SK-N-SH (cell line): ENCODE measurements at regions not wholly inside any gene's neighbourhood (a gene's known extent, or its start where the extent isn't known, plus 50 kb on each side); places are given as distances from the start of the nearest gene placed in this dataset.

Experiments
- CTCF ChIA-PET: fragments of 300-600, 350-600 bp; formaldehyde crosslinking; extraction: SDS; loops from one replicate; lab custom pipeline; 2021; lab: Yijun Ruan, JAX
- POLR2A ChIA-PET: fragments of 350-600 bp; sonication (Branson Sonifier 250); formaldehyde crosslinking; extraction: SDS; loops from one replicate; lab custom pipeline; 2020; ENCODE audit warnings: antibody characterized with exemption, inconsistent platforms; lab: Yijun Ruan, JAX
- DNase-seq: peaks from one replicate; pipeline ENCODE4 v3.0.0; 2012
- H2AFZ ChIP-seq: fragments of 200-600 bp; sonication (generic); 2 replicates; pipeline ENCODE4 v1.8.1; 2016; ENCODE audit warnings: antibody characterized with exemption, mild to moderate bottlenecking, low read depth
- H3F3A ChIP-seq: fragments of 200-600 bp; sonication (generic); replicated peaks from 2 replicates; pipeline ENCODE3; 2016; ENCODE audit warnings: antibody characterized with exemption, mild to moderate bottlenecking; ENCODE audit not compliant: insufficient read depth
- H3K27ac ChIP-seq, 2 experiments: fragments of 200-500 bp in 1 of 2; fragments of 200-600 bp in 1 of 2; sonication (Bioruptor generic) in 1 of 2; sonication (generic), shearing (Covaris generic) in 1 of 2; 2 replicates each; pipeline versions ENCODE4 v1.5.1 to v1.6.1; 2014 to 2016; ENCODE audit warnings: low read depth in 2 of 2, inconsistent platforms in 1 of 2, low read length in 1 of 2, mild to moderate bottlenecking in 1 of 2, mixed read lengths in 1 of 2
- H3K27me3 ChIP-seq: fragments of 200-600 bp; sonication (generic), shearing (Covaris generic); 2 replicates; pipeline ENCODE4 v1.6.1; 2016; ENCODE audit warnings: mixed run types; ENCODE audit not compliant: insufficient read depth
- H3K36me3 ChIP-seq, 2 experiments: fragments of 200-500 bp in 1 of 2; fragments of 200-600 bp in 1 of 2; sonication (Bioruptor generic) in 1 of 2; sonication (generic) in 1 of 2; replicated peaks in 1 of 2; 2 replicates each; pipeline versions ENCODE3 to v1.5.1; 2014 to 2016; ENCODE audit warnings: low read length in 1 of 2, mild to moderate bottlenecking in 1 of 2; ENCODE audit not compliant: insufficient read depth in 2 of 2, control insufficient read depth in 1 of 2
- H3K4me1 ChIP-seq, 2 experiments: fragments of 200-500 bp in 1 of 2; fragments of 200-600 bp in 1 of 2; sonication (Bioruptor generic) in 1 of 2; sonication (generic), shearing (Covaris generic) in 1 of 2; 2 replicates each; pipeline versions ENCODE4 v1.5.1 to v1.6.1; 2014 to 2016; ENCODE audit warnings: low read depth in 1 of 2, low read length in 1 of 2, mixed run types in 1 of 2; ENCODE audit not compliant: insufficient read depth in 2 of 2, control insufficient read depth in 1 of 2
- H3K4me2 ChIP-seq: fragments of 200-600 bp; sonication (generic), shearing (Covaris generic); 2 replicates; pipeline ENCODE4 v1.6.1; 2017; ENCODE audit warnings: mixed run types
- H3K4me3 ChIP-seq, 2 experiments: fragments of 200-500 bp in 1 of 2; fragments of 200-600 bp in 1 of 2; sonication (Bioruptor generic) in 1 of 2; sonication (generic), shearing (Covaris generic) in 1 of 2; 2 replicates each; pipeline versions ENCODE4 v1.5.1 to v1.8.1; 2014 to 2016; ENCODE audit warnings: low read depth in 2 of 2, inconsistent platforms in 1 of 2, low read length in 1 of 2, mild to moderate bottlenecking in 1 of 2, mixed read lengths in 1 of 2, moderate library complexity in 1 of 2
- H3K79me2 ChIP-seq: fragments of 200-600 bp; sonication (generic); 2 replicates; pipeline ENCODE4 v1.8.1; 2017; ENCODE audit warnings: mild to moderate bottlenecking; ENCODE audit not compliant: insufficient read depth
- H3K9ac ChIP-seq: fragments of 200-600 bp; sonication (generic); 2 replicates; pipeline ENCODE4 v1.6.1; 2017; ENCODE audit warnings: mixed run types
- H3K9me2 ChIP-seq: fragments of 200-600 bp; sonication (generic); 2 replicates; pipeline ENCODE4 v1.6.1; 2017; ENCODE audit warnings: mixed run types
- H3K9me3 ChIP-seq: fragments of 200-600 bp; sonication (generic); 2 replicates; pipeline ENCODE4 v1.6.1; 2017; ENCODE audit warnings: mixed run types, mild to moderate bottlenecking, moderate library complexity
- H4K20me1 ChIP-seq: fragments of 200-600 bp; sonication (generic); 2 replicates; pipeline ENCODE4 v1.6.1; 2017; ENCODE audit warnings: mild to moderate bottlenecking, mixed run types; ENCODE audit not compliant: insufficient read depth
- CHD2 ChIP-seq: fragments of 150-350 bp; IDR thresholded peaks from 2 replicates; pipeline ENCODE4 v1.6.1; 2018; ENCODE audit warnings: low read length; ENCODE audit not compliant: partially characterized antibody
- EZH2phosphoT487 ChIP-seq: fragments of 200-600 bp; sonication (generic); IDR thresholded peaks from 2 replicates; pipeline ENCODE4 v1.6.1; 2017; ENCODE audit warnings: low read depth, mixed run types, mild to moderate bottlenecking, antibody characterized with exemption, moderate library complexity, borderline replicate concordance
- GATA2 ChIP-seq: sonication (generic); formaldehyde crosslinking; IDR thresholded peaks from 2 replicates; pipeline ENCODE4 v1.5.0; 2020; ENCODE audit warnings: mild to moderate bottlenecking, missing genetic modification reagents
- MEF2A ChIP-seq: IDR thresholded peaks from 2 replicates; pipeline ENCODE4 v1.4.0; 2012; ENCODE audit warnings: low read depth, borderline replicate concordance
- NFIC ChIP-seq: IDR thresholded peaks from 2 replicates; pipeline ENCODE4 v1.4.0; 2012; ENCODE audit warnings: borderline replicate concordance
- POLR2AphosphoS5 ChIP-seq: IDR thresholded peaks from 2 replicates; pipeline ENCODE4 v1.6.1; 2012; ENCODE audit warnings: low read depth, low read length
- RXRA ChIP-seq: IDR thresholded peaks from 2 replicates; pipeline ENCODE4 v1.4.0; 2012; ENCODE audit warnings: low read depth, mild to moderate bottlenecking, borderline replicate concordance
- SIN3A ChIP-seq: IDR thresholded peaks from 2 replicates; pipeline ENCODE4 v1.6.1; 2012; ENCODE audit warnings: low read depth, mild to moderate bottlenecking, low read length, moderate library complexity, borderline replicate concordance
- SMC3 ChIP-seq: IDR thresholded peaks from 2 replicates; pipeline ENCODE4 v1.6.1; 2012; ENCODE audit warnings: low read depth, low read length, improper control_type of control experiment
- WGBS: methylation state at CpG from one replicate; pipeline ENCODE4 v1.1.6; 2017; ENCODE audit warnings: low lambda C conversion rate; 5-methylcytosine and 5-hydroxymethylcytosine counted together
- TF ChIP-seq, protein P1 (sequence below): IDR thresholded peaks from 2 replicates; pipeline ENCODE4 v1.6.1; 2012; ENCODE audit warnings: mild to moderate bottlenecking, low read depth, low read length, moderate library complexity
- TF ChIP-seq, protein P2 (sequence below): fragments of 200-600 bp; sonication (generic); IDR thresholded peaks from 2 replicates; pipeline ENCODE4 v1.6.1; 2017; ENCODE audit warnings: antibody characterized with exemption, mild to moderate bottlenecking, moderate library complexity
- TF ChIP-seq, protein P3 (sequence below): IDR thresholded peaks from 2 replicates; pipeline ENCODE4; 2012
- TF ChIP-seq, protein P4 (sequence below): IDR thresholded peaks from 2 replicates; pipeline ENCODE4 v1.4.0; 2012; ENCODE audit warnings: low read depth, borderline replicate concordance
- TF ChIP-seq, protein P5 (sequence below): IDR thresholded peaks from 2 replicates; pipeline ENCODE4 v1.4.0; 2012; ENCODE audit warnings: low read depth, borderline replicate concordance

DNA sequence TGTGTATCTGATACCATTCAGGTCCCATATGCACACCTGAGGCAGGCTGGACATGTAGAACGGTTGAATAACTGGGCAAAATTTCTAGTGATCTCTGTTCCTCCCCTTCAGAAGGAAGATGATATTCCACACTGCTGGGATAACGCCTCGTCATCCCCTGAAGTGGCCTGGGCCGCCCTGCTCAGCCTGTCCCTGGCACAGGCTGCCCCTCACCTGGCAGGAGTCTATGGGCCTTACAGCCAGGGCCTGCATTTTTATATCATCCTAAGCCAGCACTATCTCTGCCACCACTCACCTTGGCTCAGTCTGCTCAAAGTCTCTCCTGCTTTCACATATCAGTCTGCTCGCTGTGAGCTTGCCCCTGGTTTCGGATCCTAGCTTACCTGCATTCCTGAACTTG lies 209.2 kb downstream of the CSNK2A3 start (continued):
- TF ChIP-seq, protein P1, sequence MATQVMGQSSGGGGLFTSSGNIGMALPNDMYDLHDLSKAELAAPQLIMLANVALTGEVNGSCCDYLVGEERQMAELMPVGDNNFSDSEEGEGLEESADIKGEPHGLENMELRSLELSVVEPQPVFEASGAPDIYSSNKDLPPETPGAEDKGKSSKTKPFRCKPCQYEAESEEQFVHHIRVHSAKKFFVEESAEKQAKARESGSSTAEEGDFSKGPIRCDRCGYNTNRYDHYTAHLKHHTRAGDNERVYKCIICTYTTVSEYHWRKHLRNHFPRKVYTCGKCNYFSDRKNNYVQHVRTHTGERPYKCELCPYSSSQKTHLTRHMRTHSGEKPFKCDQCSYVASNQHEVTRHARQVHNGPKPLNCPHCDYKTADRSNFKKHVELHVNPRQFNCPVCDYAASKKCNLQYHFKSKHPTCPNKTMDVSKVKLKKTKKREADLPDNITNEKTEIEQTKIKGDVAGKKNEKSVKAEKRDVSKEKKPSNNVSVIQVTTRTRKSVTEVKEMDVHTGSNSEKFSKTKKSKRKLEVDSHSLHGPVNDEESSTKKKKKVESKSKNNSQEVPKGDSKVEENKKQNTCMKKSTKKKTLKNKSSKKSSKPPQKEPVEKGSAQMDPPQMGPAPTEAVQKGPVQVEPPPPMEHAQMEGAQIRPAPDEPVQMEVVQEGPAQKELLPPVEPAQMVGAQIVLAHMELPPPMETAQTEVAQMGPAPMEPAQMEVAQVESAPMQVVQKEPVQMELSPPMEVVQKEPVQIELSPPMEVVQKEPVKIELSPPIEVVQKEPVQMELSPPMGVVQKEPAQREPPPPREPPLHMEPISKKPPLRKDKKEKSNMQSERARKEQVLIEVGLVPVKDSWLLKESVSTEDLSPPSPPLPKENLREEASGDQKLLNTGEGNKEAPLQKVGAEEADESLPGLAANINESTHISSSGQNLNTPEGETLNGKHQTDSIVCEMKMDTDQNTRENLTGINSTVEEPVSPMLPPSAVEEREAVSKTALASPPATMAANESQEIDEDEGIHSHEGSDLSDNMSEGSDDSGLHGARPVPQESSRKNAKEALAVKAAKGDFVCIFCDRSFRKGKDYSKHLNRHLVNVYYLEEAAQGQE = no peak
- no peak for TF ChIP-seq CHD2
- TF ChIP-seq, protein P2, sequence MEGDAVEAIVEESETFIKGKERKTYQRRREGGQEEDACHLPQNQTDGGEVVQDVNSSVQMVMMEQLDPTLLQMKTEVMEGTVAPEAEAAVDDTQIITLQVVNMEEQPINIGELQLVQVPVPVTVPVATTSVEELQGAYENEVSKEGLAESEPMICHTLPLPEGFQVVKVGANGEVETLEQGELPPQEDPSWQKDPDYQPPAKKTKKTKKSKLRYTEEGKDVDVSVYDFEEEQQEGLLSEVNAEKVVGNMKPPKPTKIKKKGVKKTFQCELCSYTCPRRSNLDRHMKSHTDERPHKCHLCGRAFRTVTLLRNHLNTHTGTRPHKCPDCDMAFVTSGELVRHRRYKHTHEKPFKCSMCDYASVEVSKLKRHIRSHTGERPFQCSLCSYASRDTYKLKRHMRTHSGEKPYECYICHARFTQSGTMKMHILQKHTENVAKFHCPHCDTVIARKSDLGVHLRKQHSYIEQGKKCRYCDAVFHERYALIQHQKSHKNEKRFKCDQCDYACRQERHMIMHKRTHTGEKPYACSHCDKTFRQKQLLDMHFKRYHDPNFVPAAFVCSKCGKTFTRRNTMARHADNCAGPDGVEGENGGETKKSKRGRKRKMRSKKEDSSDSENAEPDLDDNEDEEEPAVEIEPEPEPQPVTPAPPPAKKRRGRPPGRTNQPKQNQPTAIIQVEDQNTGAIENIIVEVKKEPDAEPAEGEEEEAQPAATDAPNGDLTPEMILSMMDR = no peak
- TF ChIP-seq, protein P3, sequence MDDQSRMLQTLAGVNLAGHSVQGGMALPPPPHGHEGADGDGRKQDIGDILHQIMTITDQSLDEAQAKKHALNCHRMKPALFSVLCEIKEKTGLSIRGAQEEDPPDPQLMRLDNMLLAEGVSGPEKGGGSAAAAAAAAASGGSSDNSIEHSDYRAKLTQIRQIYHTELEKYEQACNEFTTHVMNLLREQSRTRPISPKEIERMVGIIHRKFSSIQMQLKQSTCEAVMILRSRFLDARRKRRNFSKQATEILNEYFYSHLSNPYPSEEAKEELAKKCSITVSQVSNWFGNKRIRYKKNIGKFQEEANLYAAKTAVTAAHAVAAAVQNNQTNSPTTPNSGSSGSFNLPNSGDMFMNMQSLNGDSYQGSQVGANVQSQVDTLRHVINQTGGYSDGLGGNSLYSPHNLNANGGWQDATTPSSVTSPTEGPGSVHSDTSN = no peak
- TF ChIP-seq SIN3A = no peak
- no peak for TF ChIP-seq SMC3
- no peak for TF ChIP-seq NFIC

DNA sequence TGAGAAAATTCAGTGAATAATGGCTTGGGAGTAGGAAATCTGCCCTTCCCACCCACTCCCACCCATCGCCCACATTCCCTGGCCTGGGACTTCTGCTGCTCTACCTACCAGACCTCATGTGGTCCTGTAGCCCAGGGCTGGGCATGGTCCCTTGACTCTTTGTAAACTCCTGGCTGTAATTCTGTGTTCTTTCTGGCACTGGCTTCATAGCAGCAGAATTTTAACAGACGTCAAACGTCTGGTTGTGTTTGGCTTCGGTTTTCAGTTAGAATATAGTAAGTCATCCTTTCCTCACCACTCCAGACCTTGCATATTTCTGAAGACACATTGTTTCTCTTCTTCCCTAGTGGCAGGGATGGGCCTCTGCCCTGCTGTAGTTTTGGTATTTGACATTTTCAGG lies 210.6 kb downstream of the CSNK2A3 start:
- H3K27me3 ChIP-seq = no peaks in the 10 kb centered on the region
- no peak overlapping the region for H3K9ac ChIP-seq
- 65% methylated on average over 4 of the region's 4 CpGs for WGBS
- no peaks in the 10 kb centered on the region for H4K20me1 ChIP-seq
- ChIA-PET POLR2A (no interaction called here), CTCF (no interaction called here)
- H3F3A ChIP-seq = no peaks in the 10 kb centered on the region
- no peaks in the 10 kb centered on the region for H3K4me1 ChIP-seq
- no peaks in the 10 kb centered on the region for H3K79me2 ChIP-seq
- no peak for DNase-seq
- no peak overlapping the region for H2AFZ ChIP-seq
- no peak overlapping the region for H3K27ac ChIP-seq
- TF ChIP-seq, protein P4, sequence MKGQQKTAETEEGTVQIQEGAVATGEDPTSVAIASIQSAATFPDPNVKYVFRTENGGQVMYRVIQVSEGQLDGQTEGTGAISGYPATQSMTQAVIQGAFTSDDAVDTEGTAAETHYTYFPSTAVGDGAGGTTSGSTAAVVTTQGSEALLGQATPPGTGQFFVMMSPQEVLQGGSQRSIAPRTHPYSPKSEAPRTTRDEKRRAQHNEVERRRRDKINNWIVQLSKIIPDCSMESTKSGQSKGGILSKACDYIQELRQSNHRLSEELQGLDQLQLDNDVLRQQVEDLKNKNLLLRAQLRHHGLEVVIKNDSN = no peak
- TF ChIP-seq CHD2 (no peak), RXRA (no peak), NFIC (no peak), POLR2AphosphoS5 (no peak), MEF2A (no peak), EZH2phosphoT487 (no peak), GATA2 (no peak)
- TF ChIP-seq, protein P5, sequence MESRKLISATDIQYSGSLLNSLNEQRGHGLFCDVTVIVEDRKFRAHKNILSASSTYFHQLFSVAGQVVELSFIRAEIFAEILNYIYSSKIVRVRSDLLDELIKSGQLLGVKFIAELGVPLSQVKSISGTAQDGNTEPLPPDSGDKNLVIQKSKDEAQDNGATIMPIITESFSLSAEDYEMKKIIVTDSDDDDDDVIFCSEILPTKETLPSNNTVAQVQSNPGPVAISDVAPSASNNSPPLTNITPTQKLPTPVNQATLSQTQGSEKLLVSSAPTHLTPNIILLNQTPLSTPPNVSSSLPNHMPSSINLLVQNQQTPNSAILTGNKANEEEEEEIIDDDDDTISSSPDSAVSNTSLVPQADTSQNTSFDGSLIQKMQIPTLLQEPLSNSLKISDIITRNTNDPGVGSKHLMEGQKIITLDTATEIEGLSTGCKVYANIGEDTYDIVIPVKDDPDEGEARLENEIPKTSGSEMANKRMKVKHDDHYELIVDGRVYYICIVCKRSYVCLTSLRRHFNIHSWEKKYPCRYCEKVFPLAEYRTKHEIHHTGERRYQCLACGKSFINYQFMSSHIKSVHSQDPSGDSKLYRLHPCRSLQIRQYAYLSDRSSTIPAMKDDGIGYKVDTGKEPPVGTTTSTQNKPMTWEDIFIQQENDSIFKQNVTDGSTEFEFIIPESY = no peak
- TF ChIP-seq, all 33 proteins: peak for 0
- no peak overlapping the region for H3K4me2 ChIP-seq
- no peaks in the 10 kb centered on the region for H3K36me3 ChIP-seq
- no peaks in the 10 kb centered on the region for H3K9me2 ChIP-seq
- no peak overlapping the region for H3K4me3 ChIP-seq
- no peaks in the 10 kb centered on the region for H3K9me3 ChIP-seq
